Gastroesophageal sphincter (tissue), 3 donors: ENCODE measurements at regions not wholly inside any gene's neighbourhood (a gene's known extent, or its start where the extent isn't known, plus 50 kb on each side); places are given as distances from the start of the nearest gene placed in this dataset.

Experiments
- EP300 ChIP-seq: sonication (generic); formaldehyde crosslinking; IDR thresholded peaks from one replicate; pipeline ENCODE4 v1.6.1; 2017; ENCODE audit warnings: antibody characterized with exemption, mild to moderate bottlenecking
- POLR2A ChIP-seq, 2 donors: fragments of 450-650 bp; IDR thresholded peaks; one replicate each; pipeline ENCODE4 v1.6.1; 2017; ENCODE audit warnings: antibody characterized with exemption in 2 of 2, mild to moderate bottlenecking in 2 of 2, moderate library complexity in 1 of 2
- POLR2AphosphoS5 ChIP-seq: sonication (generic); formaldehyde crosslinking; IDR thresholded peaks from one replicate; pipeline ENCODE4 v1.6.1; 2017; ENCODE audit warnings: antibody characterized with exemption
- TF ChIP-seq, protein P1 (sequence below), 4 experiments: fragments of 200-600 bp in 2 of 4; fragments of 450-650 bp in 2 of 4; sonication (generic) in 1 of 4; IDR thresholded peaks; one replicate each; pipeline ENCODE4 v1.5.1; 2017 to 2019; ENCODE audit warnings: antibody characterized with exemption in 4 of 4, mild to moderate bottlenecking in 2 of 4, moderate library complexity in 2 of 4

DNA sequence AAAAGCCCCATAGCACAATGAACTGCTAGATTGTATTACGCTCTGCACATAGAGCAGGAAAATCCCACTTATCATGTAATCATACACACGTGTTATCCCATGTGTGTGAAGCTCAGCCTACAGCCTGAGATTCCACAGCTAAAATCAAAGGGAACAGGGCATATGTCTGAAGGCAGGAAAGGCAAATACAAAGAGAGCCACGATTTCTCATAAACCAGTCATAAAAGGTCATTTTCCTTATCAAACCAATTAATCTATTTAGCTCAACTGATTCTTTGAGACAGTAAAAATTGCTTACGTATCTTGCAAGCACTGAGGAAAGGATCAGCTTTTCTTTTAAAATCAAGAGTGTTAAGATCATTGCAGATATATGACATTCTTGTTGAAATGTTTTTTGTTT lies 199.5 kb upstream of the TBL1XR1 start:
- TF ChIP-seq POLR2A (IDR thresholded peaks at IDR 0.05) = no peak
- TF ChIP-seq EP300 = no peak
- TF ChIP-seq, protein P1, sequence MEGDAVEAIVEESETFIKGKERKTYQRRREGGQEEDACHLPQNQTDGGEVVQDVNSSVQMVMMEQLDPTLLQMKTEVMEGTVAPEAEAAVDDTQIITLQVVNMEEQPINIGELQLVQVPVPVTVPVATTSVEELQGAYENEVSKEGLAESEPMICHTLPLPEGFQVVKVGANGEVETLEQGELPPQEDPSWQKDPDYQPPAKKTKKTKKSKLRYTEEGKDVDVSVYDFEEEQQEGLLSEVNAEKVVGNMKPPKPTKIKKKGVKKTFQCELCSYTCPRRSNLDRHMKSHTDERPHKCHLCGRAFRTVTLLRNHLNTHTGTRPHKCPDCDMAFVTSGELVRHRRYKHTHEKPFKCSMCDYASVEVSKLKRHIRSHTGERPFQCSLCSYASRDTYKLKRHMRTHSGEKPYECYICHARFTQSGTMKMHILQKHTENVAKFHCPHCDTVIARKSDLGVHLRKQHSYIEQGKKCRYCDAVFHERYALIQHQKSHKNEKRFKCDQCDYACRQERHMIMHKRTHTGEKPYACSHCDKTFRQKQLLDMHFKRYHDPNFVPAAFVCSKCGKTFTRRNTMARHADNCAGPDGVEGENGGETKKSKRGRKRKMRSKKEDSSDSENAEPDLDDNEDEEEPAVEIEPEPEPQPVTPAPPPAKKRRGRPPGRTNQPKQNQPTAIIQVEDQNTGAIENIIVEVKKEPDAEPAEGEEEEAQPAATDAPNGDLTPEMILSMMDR (IDR thresholded peaks at IDR 0.05) = no peak
- no peak for TF ChIP-seq POLR2AphosphoS5
